Mesenchymal stem cell (in vitro differentiated cells and primary cell): ENCODE measurements at regions not wholly inside any gene's neighbourhood (a gene's known extent, or its start where the extent isn't known, plus 50 kb on each side); places are given as distances from the start of the nearest gene placed in this dataset.

Experiments used
- DNase-seq: peaks from one replicate; pipeline ENCODE4 v3.0.0-alpha.2; 2013
- H2AFZ ChIP-seq: one replicate; pipeline ENCODE4 v1.6.1; 2013; ENCODE audit warnings: low read depth, mild to moderate bottlenecking, control low read depth, inconsistent platforms, low read length, moderate library complexity
- H2AK5ac ChIP-seq: 2 replicates; pipeline ENCODE4 v1.6.1; 2013; ENCODE audit warnings: low read length, moderate library complexity, mild to moderate bottlenecking, inconsistent platforms; ENCODE audit not compliant: severe bottlenecking
- H2BK120ac ChIP-seq: one replicate; pipeline ENCODE4 v1.6.1; 2013; ENCODE audit warnings: low read depth, mild to moderate bottlenecking, inconsistent platforms, low read length, moderate library complexity
- H2BK12ac ChIP-seq, 2 experiments: one replicate each; pipeline ENCODE4 v1.6.1; 2013; ENCODE audit warnings: inconsistent platforms in 2 of 2, low read length in 2 of 2, mild to moderate bottlenecking in 2 of 2, moderate library complexity in 2 of 2, control low read depth in 1 of 2
- H2BK15ac ChIP-seq: one replicate; pipeline ENCODE4 v1.6.1; 2013; ENCODE audit warnings: mild to moderate bottlenecking, low read depth, inconsistent platforms; ENCODE audit not compliant: poor library complexity, severe bottlenecking
- H2BK5ac ChIP-seq: 2 replicates; pipeline ENCODE4 v1.6.1; 2013; ENCODE audit warnings: low read depth, mild to moderate bottlenecking, low read length, control low read depth, inconsistent platforms; ENCODE audit not compliant: poor library complexity, severe bottlenecking
- H3K14ac ChIP-seq, 2 experiments: one replicate each; pipeline ENCODE4 v1.6.1; 2013; ENCODE audit warnings: inconsistent platforms in 2 of 2, low read length in 2 of 2, control low read depth in 1 of 2, mild to moderate bottlenecking in 1 of 2, moderate library complexity in 1 of 2
- H3K18ac ChIP-seq, 2 experiments: one replicate each; pipeline ENCODE4 v1.6.1; 2013; ENCODE audit warnings: inconsistent platforms in 2 of 2, low read length in 2 of 2, control low read depth in 1 of 2, low read depth in 1 of 2, mild to moderate bottlenecking in 1 of 2
- H3K23ac ChIP-seq, 2 experiments: one replicate each; pipeline ENCODE4 v1.6.1; 2013; ENCODE audit warnings: inconsistent platforms in 2 of 2, low read length in 2 of 2, mild to moderate bottlenecking in 2 of 2, moderate library complexity in 2 of 2, control low read depth in 1 of 2
- H3K27ac ChIP-seq: 2 replicates; pipeline ENCODE4 v1.5.1; 2013; ENCODE audit warnings: mild to moderate bottlenecking, moderate library complexity, low read length, control low read depth, inconsistent platforms; ENCODE audit not compliant: poor library complexity, severe bottlenecking
- H3K27me3 ChIP-seq, 2 experiments: 2 replicates each; pipeline versions ENCODE4 v1.6.1 to v1.7.0; 2013; ENCODE audit warnings: low read length in 2 of 2, mild to moderate bottlenecking in 2 of 2, moderate library complexity in 2 of 2, control low read depth in 1 of 2, inconsistent platforms in 1 of 2; ENCODE audit not compliant: control insufficient read depth in 1 of 2, insufficient read depth in 1 of 2
- H3K36me3 ChIP-seq, 2 experiments: 2 replicates each; pipeline versions ENCODE4 v1.6.1 to v1.7.0; 2013; ENCODE audit warnings: low read length in 2 of 2, control low read depth in 1 of 2, inconsistent platforms in 1 of 2, low read depth in 1 of 2, mild to moderate bottlenecking in 1 of 2; ENCODE audit not compliant: insufficient read depth in 2 of 2, control insufficient read depth in 1 of 2
- H3K4ac ChIP-seq, 2 experiments: one replicate each; pipeline ENCODE4 v1.6.1; 2013; ENCODE audit warnings: inconsistent platforms in 2 of 2, low read length in 2 of 2, mild to moderate bottlenecking in 2 of 2, moderate library complexity in 2 of 2, control low read depth in 1 of 2, low read depth in 1 of 2
- H3K4me1 ChIP-seq: 2 replicates; pipeline ENCODE4 v1.6.1; 2013; ENCODE audit warnings: low read depth, low read length, control low read depth; ENCODE audit not compliant: control insufficient read depth, insufficient read depth
- H3K4me2 ChIP-seq: 2 replicates; pipeline ENCODE4 v1.6.1; 2013; ENCODE audit warnings: low read length, mild to moderate bottlenecking, inconsistent platforms; ENCODE audit not compliant: poor library complexity, severe bottlenecking
- H3K4me3 ChIP-seq, 2 experiments: 2 replicates each; pipeline versions ENCODE4 v1.5.1 to v1.7.0; 2013; ENCODE audit warnings: low read length in 2 of 2, mild to moderate bottlenecking in 2 of 2, control low read depth in 1 of 2, low read depth in 1 of 2; ENCODE audit not compliant: insufficient read depth in 1 of 2
- H3K79me1 ChIP-seq: replicated peaks from 2 replicates; pipeline ENCODE4 v1.6.1; 2013; ENCODE audit warnings: mild to moderate bottlenecking, control low read depth, low read length, inconsistent platforms; ENCODE audit not compliant: poor library complexity, severe bottlenecking
- H3K9ac ChIP-seq: 2 replicates; pipeline ENCODE4 v1.7.0; 2013; ENCODE audit warnings: mild to moderate bottlenecking, low read length, moderate library complexity
- H3K9me3 ChIP-seq: 2 replicates; pipeline ENCODE4 v1.7.0; 2013; ENCODE audit warnings: mild to moderate bottlenecking, low read length; ENCODE audit not compliant: control insufficient read depth
- H4K8ac ChIP-seq: one replicate; pipeline ENCODE4 v1.6.1; 2013; ENCODE audit warnings: inconsistent platforms, mild to moderate bottlenecking, low read length, moderate library complexity
- H4K91ac ChIP-seq: one replicate; pipeline ENCODE4 v1.6.1; 2013; ENCODE audit warnings: mild to moderate bottlenecking, low read length, inconsistent platforms
- WGBS: methylation state at CpG from one replicate; pipeline ENCODE4 v1.1.7; 2013; ENCODE audit warnings: mixed read lengths; 5-methylcytosine and 5-hydroxymethylcytosine counted together

GRCh38 chr3:124207873-124208485, 216.1 kb upstream of the ROPN1 start:
- no peak overlapping the region for H3K4me3 ChIP-seq
- H2BK15ac ChIP-seq, result no peak overlapping the region
- no peak overlapping the region for H3K4ac ChIP-seq
- H3K23ac ChIP-seq, result no peak overlapping the region
- peaks cover 8 to 22% of the 10 kb centered on the region in 2 experiments for H3K27me3 ChIP-seq
- H3K9me3 ChIP-seq, result no peaks in the 10 kb centered on the region
- no peak overlapping the region for H2AFZ ChIP-seq
- H4K8ac ChIP-seq, result no peak overlapping the region
- H3K4me2 ChIP-seq, result no peak overlapping the region
- no peak overlapping the region for H3K14ac ChIP-seq
- H4K91ac ChIP-seq, result no peak overlapping the region
- no peaks in the 10 kb centered on the region for H3K4me1 ChIP-seq
- H3K9ac ChIP-seq, result no peak overlapping the region
- WGBS, result 91% methylated on average over 2 of the region's 5 CpGs
- H2BK12ac ChIP-seq, result no peak overlapping the region
- H3K27ac ChIP-seq, result no peak overlapping the region
- no peak overlapping the region for H2BK5ac ChIP-seq
- no peak overlapping the region for H3K18ac ChIP-seq
- no peaks in the 10 kb centered on the region for H3K79me1 ChIP-seq
- no peak overlapping the region for H2BK120ac ChIP-seq
- H3K36me3 ChIP-seq, result no peaks in the 10 kb centered on the region
- H2AK5ac ChIP-seq, result no peak overlapping the region
- DNase-seq, result no peak

GRCh38 chr3:124209426-124209825, 217.5 kb upstream of the ROPN1 start:
- Histone ChIP-seq H3K4me3 (no peak overlapping the region), H2BK5ac (no peak overlapping the region), H2BK15ac (no peak overlapping the region), H3K9me3 (no peaks in the 10 kb centered on the region), H2AFZ (no peak overlapping the region), H3K36me3 (no peaks in the 10 kb centered on the region), H4K91ac (no peak overlapping the region), H3K4me1 (no peaks in the 10 kb centered on the region), H4K8ac (no peak overlapping the region), H3K79me1 (no peaks in the 10 kb centered on the region), H2BK12ac (no peak overlapping the region), H3K14ac (no peak overlapping the region), H3K4me2 (no peak overlapping the region), H3K4ac (no peak overlapping the region), H3K18ac (no peak overlapping the region), H2AK5ac (no peak overlapping the region), H2BK120ac (no peak overlapping the region), H3K23ac (no peak overlapping the region), H3K27me3 (peaks cover 8 to 14% of the 10 kb centered on the region in 2 experiments), H3K9ac (no peak overlapping the region), H3K27ac (no peak overlapping the region)
- WGBS, result 94% methylated on average over 2 of the region's 2 CpGs
- DNase-seq, result no peak

DNA sequence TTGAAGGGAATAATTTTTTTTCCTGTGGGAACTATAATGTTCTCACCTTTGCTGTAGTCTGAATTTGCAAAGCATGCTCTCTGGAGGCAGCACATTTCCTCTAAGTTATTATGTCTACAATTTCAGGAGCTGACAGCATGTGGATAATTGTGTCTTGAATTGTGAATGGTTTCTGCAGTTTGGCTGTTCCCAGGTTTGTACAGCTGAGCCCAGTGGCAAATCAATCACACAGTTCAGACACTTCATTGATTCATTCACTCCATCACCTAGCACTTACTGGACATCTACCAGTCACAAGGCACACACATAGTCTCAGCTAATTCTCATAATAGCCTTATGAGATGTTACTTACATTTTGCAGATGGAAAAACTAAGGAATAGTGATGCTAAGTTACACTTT, 219.0 kb upstream of the ROPN1 start:
- Histone ChIP-seq H2BK15ac (no peak overlapping the region), H3K23ac (no peak overlapping the region), H3K79me1 (no peaks in the 10 kb centered on the region), H3K4me1 (no peaks in the 10 kb centered on the region), H3K9ac (no peak overlapping the region), H3K4me3 (no peak overlapping the region), H3K27ac (no peak overlapping the region), H2BK120ac (no peak overlapping the region), H2BK12ac (no peak overlapping the region), H3K9me3 (no peaks in the 10 kb centered on the region), H2AK5ac (no peak overlapping the region), H3K4me2 (no peak overlapping the region), H3K27me3 (peaks cover 4 to 15% of the 10 kb centered on the region in 2 experiments), H3K36me3 (no peaks in the 10 kb centered on the region), H2AFZ (no peak overlapping the region), H4K91ac (no peak overlapping the region), H3K4ac (no peak overlapping the region), H3K14ac (no peak overlapping the region), H3K18ac (no peak overlapping the region), H4K8ac (no peak overlapping the region), H2BK5ac (no peak overlapping the region)
- DNase-seq, result no peak

GRCh38 chr3:124213641-124214040, 221.7 kb upstream of the ROPN1 start:
- Histone ChIP-seq H4K91ac (no peak overlapping the region), H3K4me3 (no peak overlapping the region), H4K8ac (no peak overlapping the region), H3K14ac (no peak overlapping the region), H3K79me1 (no peaks in the 10 kb centered on the region), H3K18ac (no peak overlapping the region), H3K27me3 (peaks cover 0 to 13% of the 10 kb centered on the region in 2 experiments), H2BK5ac (no peak overlapping the region), H3K4me2 (no peak overlapping the region), H3K23ac (no peak overlapping the region), H3K9me3 (no peaks in the 10 kb centered on the region), H3K4me1 (no peaks in the 10 kb centered on the region), H3K9ac (no peak overlapping the region), H2AFZ (no peak overlapping the region), H3K27ac (no peak overlapping the region), H2BK12ac (no peak overlapping the region), H2BK15ac (no peak overlapping the region), H2BK120ac (no peak overlapping the region), H2AK5ac (no peak overlapping the region), H3K36me3 (no peaks in the 10 kb centered on the region), H3K4ac (no peak overlapping the region)
- no peak for DNase-seq
